IMR-90 (cell line): ENCODE measurements at regions not wholly inside any gene's neighbourhood (a gene's known extent, or its start where the extent isn't known, plus 50 kb on each side); places are given as distances from the start of the nearest gene placed in this dataset.

Source experiments
- ATAC-seq: fragments of 200-7000 bp; cut with Tn5 transposase; 2 replicates; pipeline ENCODE4 v1.9.1; 2020; ENCODE audit warnings: low read depth, mild to moderate bottlenecking, moderate library complexity
- BruUV-seq: library from RNA; stranded (reverse); fragments of 400-500 nt; replicated peaks from 2 replicates; lab custom pipeline; 2021; lab: Mats Ljungman, UMichigan
- CTCF ChIA-PET: fragments of 300-600 bp; formaldehyde crosslinking; extraction: SDS; loops from one replicate; lab custom pipeline; 2021; ENCODE audit warnings: antibody characterized with exemption; lab: Yijun Ruan, JAX
- POLR2A ChIA-PET: fragments of 300-600 bp; sonication (Branson Sonifier 250); formaldehyde crosslinking; loops from one replicate; lab custom pipeline; 2022; ENCODE audit warnings: antibody characterized with exemption; ENCODE audit not compliant: unreplicated experiment; lab: Charles Lee
- DNase-seq: peaks from one replicate; pipeline ENCODE4 v3.0.0; 2013
- H2AFZ ChIP-seq: replicated peaks from 2 replicates; pipeline ENCODE3; 2013; ENCODE audit warnings: low read length, mild to moderate bottlenecking; ENCODE audit not compliant: poor library complexity
- H2AK5ac ChIP-seq: 2 replicates; pipeline ENCODE4 v1.6.1; 2013; ENCODE audit warnings: low read depth, low read length, inconsistent platforms
- H2AK9ac ChIP-seq: replicated peaks from 2 replicates; pipeline ENCODE3; 2013; ENCODE audit warnings: mild to moderate bottlenecking, low read depth, low read length, moderate library complexity; ENCODE audit not compliant: poor library complexity
- H2BK120ac ChIP-seq: 2 replicates; pipeline ENCODE4 v1.6.1; 2013; ENCODE audit warnings: low read depth, low read length, inconsistent platforms
- H2BK15ac ChIP-seq: 3 replicates; pipeline ENCODE4 v1.6.1; 2013; ENCODE audit warnings: low read depth, low read length, inconsistent platforms
- H2BK20ac ChIP-seq: 2 replicates; pipeline ENCODE4 v1.6.1; 2013; ENCODE audit warnings: low read depth, mild to moderate bottlenecking, inconsistent platforms, low read length, moderate library complexity
- H2BK5ac ChIP-seq: 2 replicates; pipeline ENCODE4 v1.6.1; 2013; ENCODE audit warnings: mild to moderate bottlenecking, low read depth, low read length, inconsistent platforms; ENCODE audit not compliant: poor library complexity, severe bottlenecking
- H3K14ac ChIP-seq: replicated peaks from 2 replicates; pipeline ENCODE4 v1.6.1; 2013; ENCODE audit warnings: low read depth, low read length, inconsistent platforms
- H3K18ac ChIP-seq: 2 replicates; pipeline ENCODE4 v1.6.1; 2013; ENCODE audit warnings: low read depth, low read length, control low read depth
- H3K23ac ChIP-seq: 2 replicates; pipeline ENCODE4 v1.6.1; 2013; ENCODE audit warnings: low read depth, low read length, inconsistent platforms
- H3K27ac ChIP-seq: 2 replicates; pipeline ENCODE4 v1.5.1; 2013; ENCODE audit warnings: mild to moderate bottlenecking, control low read depth, low read length; ENCODE audit not compliant: insufficient read depth
- H3K27me3 ChIP-seq: 2 replicates; pipeline ENCODE4 v1.6.1; 2013; ENCODE audit warnings: low read length; ENCODE audit not compliant: control insufficient read depth, insufficient read depth
- H3K36me3 ChIP-seq: 2 replicates; pipeline ENCODE4 v1.6.1; 2013; ENCODE audit warnings: low read length, mixed read lengths; ENCODE audit not compliant: control insufficient read depth, insufficient read depth
- H3K4ac ChIP-seq: 2 replicates; pipeline ENCODE4 v1.6.1; 2013; ENCODE audit warnings: low read depth, low read length, inconsistent platforms
- H3K4me1 ChIP-seq: 2 replicates; pipeline ENCODE4 v1.6.1; 2013; ENCODE audit warnings: low read length, mixed read lengths; ENCODE audit not compliant: control insufficient read depth, insufficient read depth
- H3K4me2 ChIP-seq: 2 replicates; pipeline ENCODE4 v1.6.1; 2013; ENCODE audit warnings: low read depth, mild to moderate bottlenecking, control low read depth, low read length, moderate library complexity
- H3K4me3 ChIP-seq: 2 replicates; pipeline ENCODE4 v1.5.1; 2013; ENCODE audit warnings: low read depth, mild to moderate bottlenecking, control low read depth, low read length, moderate library complexity; ENCODE audit not compliant: insufficient read depth
- H3K56ac ChIP-seq: 2 replicates; pipeline ENCODE4 v1.6.1; 2013; ENCODE audit warnings: low read length, inconsistent platforms; ENCODE audit not compliant: insufficient read depth; ENCODE audit errors: extremely low read depth
- H3K79me1 ChIP-seq, 2 experiments: 2 replicates each; pipeline ENCODE4 v1.6.1; 2013; ENCODE audit warnings: low read length in 2 of 2, inconsistent platforms in 1 of 2, low read depth in 1 of 2
- H3K9ac ChIP-seq: 2 replicates; pipeline ENCODE4 v1.6.1; 2013; ENCODE audit warnings: low read depth, low read length, control low read depth
- H3K9me1 ChIP-seq: 2 replicates; pipeline ENCODE4 v1.6.1; 2013; ENCODE audit warnings: low read length, inconsistent platforms; ENCODE audit not compliant: insufficient read depth
- H3K9me3 ChIP-seq: 2 replicates; pipeline ENCODE4 v1.6.1; 2013; ENCODE audit warnings: low read length; ENCODE audit not compliant: control insufficient read depth, insufficient read depth
- H4K20me1 ChIP-seq: 2 replicates; pipeline ENCODE4 v1.6.1; 2013; ENCODE audit warnings: low read length, inconsistent platforms; ENCODE audit not compliant: insufficient read depth
- H4K5ac ChIP-seq: 2 replicates; pipeline ENCODE4 v1.6.1; 2013; ENCODE audit warnings: mild to moderate bottlenecking, low read depth, low read length, control low read depth
- H4K8ac ChIP-seq, 2 experiments: 2 replicates each; pipeline ENCODE4 v1.6.1; 2013; ENCODE audit warnings: low read depth in 2 of 2, low read length in 2 of 2, control low read depth in 1 of 2, inconsistent platforms in 1 of 2
- H4K91ac ChIP-seq: 2 replicates; pipeline ENCODE4 v1.6.1; 2013; ENCODE audit warnings: low read depth, low read length, inconsistent platforms; ENCODE audit not compliant: insufficient read depth
- BHLHE40 ChIP-seq: fragments of 150-350 bp; IDR thresholded peaks from 2 replicates; pipeline ENCODE4 v1.6.1; 2016; ENCODE audit warnings: mild to moderate bottlenecking, low read depth, low read length
- CEBPB ChIP-seq: IDR thresholded peaks from 2 replicates; pipeline ENCODE4 v1.6.1; 2012; ENCODE audit warnings: low read depth, low read length, improper control_type of control experiment
- CHD1 ChIP-seq: IDR thresholded peaks from 2 replicates; pipeline ENCODE4 v1.6.1; 2012; ENCODE audit warnings: low read depth, low read length, improper control_type of control experiment
- CTCF ChIP-seq: conservative IDR thresholded peaks from 2 replicates; pipeline ENCODE4 v1.5.1; 2012; ENCODE audit warnings: mild to moderate bottlenecking, low read depth, low read length, improper control_type of control experiment
- ELK1 ChIP-seq: fragments of 150-350 bp; IDR thresholded peaks from 2 replicates; pipeline ENCODE4 v1.6.1; 2016; ENCODE audit warnings: low read depth, mild to moderate bottlenecking, low read length, moderate library complexity, borderline replicate concordance
- FOS ChIP-seq: fragments of 150-350 bp; IDR thresholded peaks from 2 replicates; pipeline ENCODE4 v1.6.1; 2016; ENCODE audit warnings: low read depth, low read length
- MAFK ChIP-seq: IDR thresholded peaks from 2 replicates; pipeline ENCODE4 v1.6.1; 2012; ENCODE audit warnings: low read depth, low read length, improper control_type of control experiment
- MXI1 ChIP-seq: IDR thresholded peaks from 2 replicates; pipeline ENCODE4 v1.6.1; 2012; ENCODE audit warnings: low read depth, mild to moderate bottlenecking, low read length, moderate library complexity, borderline replicate concordance
- NFE2L2 ChIP-seq: fragments of 150-350 bp; IDR thresholded peaks from 2 replicates; pipeline ENCODE4 v1.6.1; 2016; ENCODE audit warnings: low read depth, mild to moderate bottlenecking, low read length
- RAD21 ChIP-seq: IDR thresholded peaks from 2 replicates; pipeline ENCODE4 v1.6.1; 2012; ENCODE audit warnings: low read length, improper control_type of control experiment
- RCOR1 ChIP-seq: IDR thresholded peaks from 2 replicates; pipeline ENCODE4 v1.6.1; 2012; ENCODE audit warnings: mild to moderate bottlenecking, low read length, improper control_type of control experiment; ENCODE audit not compliant: insufficient replicate concordance
- RFX5 ChIP-seq: IDR thresholded peaks from 2 replicates; pipeline ENCODE4 v1.8.0; 2012; ENCODE audit warnings: low read depth, mild to moderate bottlenecking, low read length, moderate library complexity
- SMC3 ChIP-seq: fragments of 150-350 bp; IDR thresholded peaks from 2 replicates; pipeline ENCODE4 v1.6.1; 2016; ENCODE audit warnings: low read depth, mild to moderate bottlenecking, antibody characterized with exemption, low read length, moderate library complexity
- USF2 ChIP-seq: fragments of 150-350 bp; IDR thresholded peaks from 2 replicates; pipeline ENCODE4 v1.6.1; 2017; ENCODE audit warnings: mild to moderate bottlenecking, antibody characterized with exemption, low read length, low read depth
- dilution Hi-C: fragments of 300-500 bp; cut with HindIII; formaldehyde crosslinking; loops from one replicate; pipeline ENCODE4 v1.14.3; 2018; ENCODE audit warnings: low sequenced_read_pairs; ENCODE audit not compliant: unreplicated experiment
- in situ Hi-C: fragments of 300-500 bp; cut with MboI; formaldehyde crosslinking; loops from 3 replicates; pipeline ENCODE4 v1.14.3; 2019; ENCODE audit warnings: low sequenced_read_pairs, inconsistent platforms, mixed read lengths
- intact Hi-C: fragments of 100-400 bp; cut with micrococcal nuclease; formaldehyde crosslinking; loops from 2 replicates; pipeline ENCODE4 v1.10.0; 2022

- Histone ChIP-seq H3K4me3 (no peak overlapping the region), H3K9ac (no peak overlapping the region), H2AFZ (no peak overlapping the region), H3K14ac (no peak overlapping the region), H3K56ac (no peak overlapping the region), H2BK20ac (no peak overlapping the region), H2BK120ac (no peak overlapping the region), H3K27me3 (peaks cover 2% of the 10 kb centered on the region), H3K4me1 (no peaks in the 10 kb centered on the region), H3K9me1 (no peaks in the 10 kb centered on the region), H2AK5ac (no peak overlapping the region), H3K4me2 (no peak overlapping the region), H2BK5ac (no peak overlapping the region), H3K79me1 (no peaks in the 10 kb centered on the region), H3K18ac (no peak overlapping the region), H4K20me1 (no peaks in the 10 kb centered on the region), H3K9me3 (no peaks in the 10 kb centered on the region), H4K91ac (no peak overlapping the region), H3K27ac (no peak overlapping the region), H4K8ac (no peak overlapping the region), H2AK9ac (no peak overlapping the region), H3K36me3 (no peaks in the 10 kb centered on the region), H3K4ac (no peak overlapping the region), H4K5ac (no peak overlapping the region), H3K23ac (no peak overlapping the region), H2BK15ac (no peak overlapping the region)
- POLR2A ChIA-PET: no interaction called here
- CTCF ChIA-PET: no interaction called here
- TF ChIP-seq RFX5 (no peak), RCOR1 (no peak), SMC3 (no peak), NFE2L2 (no peak), USF2 (no peak), CTCF (no peak), RAD21 (no peak), FOS (no peak), ELK1 (no peak), BHLHE40 (no peak), CHD1 (no peak), MAFK (no peak), CEBPB (no peak), MXI1 (no peak)
- in situ Hi-C loops (no loop called here), dilution Hi-C loops (no loop called here), intact Hi-C loops (no loop called here)
- BruUV-seq: no TSS peak
- no peak for DNase-seq
- ATAC-seq: no peak
Measured at GRCh38 chr2:204157684-204158083, 221.1 kb downstream of the ICOS start.
